ENCODE measurements at regions not wholly inside any gene's neighbourhood (a gene's known extent, or its start where the extent isn't known, plus 50 kb on each side); places are given as distances from the start of the nearest gene placed in this dataset.
A peak's percentile ranks its signal among the peaks of the same experiment; 100 is the strongest.
"Not testable (repeated sequence)": the region's sequence is repeated elsewhere in the genome, so short reads cannot be mapped to it uniquely, and the experiment has no call there.

DNA sequence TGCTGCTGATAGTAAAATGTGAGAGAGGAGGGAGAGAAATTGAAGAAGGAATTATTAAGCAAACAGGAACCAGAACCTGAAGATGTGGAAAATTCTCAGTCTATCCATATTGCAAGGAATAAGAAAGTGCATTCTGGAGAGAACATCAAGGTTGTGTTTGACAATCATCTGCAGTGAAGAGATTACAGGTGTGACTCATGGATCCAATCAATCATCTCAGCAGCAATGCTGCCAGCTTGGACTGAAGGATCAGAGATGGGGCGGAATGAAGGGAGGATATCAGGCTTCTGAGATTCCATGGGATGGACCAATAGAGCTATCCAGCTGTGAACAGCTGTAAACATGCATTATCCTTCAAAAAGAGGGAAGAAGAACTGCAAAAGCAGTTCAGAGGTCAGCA lies 247.3 kb downstream of the LPIN1 start:
- no peak for DNase-seq (ENCODE audit: low read depth)

DNA sequence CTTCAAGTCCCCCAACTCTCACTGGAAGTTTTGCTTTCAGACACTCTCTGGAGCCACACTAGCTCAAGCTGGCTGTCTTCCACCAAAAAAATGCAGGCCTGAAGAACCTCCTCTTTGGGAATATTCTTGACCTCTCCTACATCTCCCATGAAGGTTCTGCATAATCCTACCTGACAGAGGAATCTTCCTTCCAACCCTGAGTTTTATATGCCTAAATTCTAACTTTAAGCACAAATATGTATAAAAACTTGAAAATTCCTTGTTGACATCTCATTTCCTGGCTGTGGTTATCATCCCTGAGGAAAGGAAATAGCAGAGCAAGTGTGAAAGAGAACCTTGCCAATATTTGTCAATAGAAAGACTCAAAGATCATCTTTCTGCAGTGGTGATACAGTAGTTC lies 249.0 kb downstream of the LPIN1 start:
- DNase-seq (ENCODE audit: low read depth): no peak

DNA sequence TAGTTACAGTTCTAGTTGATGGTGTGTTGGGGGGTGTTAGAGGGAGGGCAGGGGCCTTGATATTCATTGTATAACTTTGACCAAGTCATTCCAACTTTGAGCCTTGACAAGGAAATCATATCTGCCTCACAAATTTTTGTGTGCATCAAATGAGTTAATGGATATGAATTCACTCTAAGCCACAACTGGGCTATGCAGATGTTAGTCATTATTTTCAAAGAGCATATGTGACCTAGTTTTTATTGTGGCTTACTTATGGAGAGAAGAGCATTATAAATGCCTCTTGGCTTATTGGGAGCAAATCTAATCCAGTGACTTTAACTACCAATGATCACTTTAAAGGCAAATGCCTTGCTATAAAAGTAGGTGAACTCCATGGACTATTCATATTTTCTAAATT lies 250.2 kb downstream of the LPIN1 start:
- DNase-seq (ENCODE audit: low read depth): no peak

DNA sequence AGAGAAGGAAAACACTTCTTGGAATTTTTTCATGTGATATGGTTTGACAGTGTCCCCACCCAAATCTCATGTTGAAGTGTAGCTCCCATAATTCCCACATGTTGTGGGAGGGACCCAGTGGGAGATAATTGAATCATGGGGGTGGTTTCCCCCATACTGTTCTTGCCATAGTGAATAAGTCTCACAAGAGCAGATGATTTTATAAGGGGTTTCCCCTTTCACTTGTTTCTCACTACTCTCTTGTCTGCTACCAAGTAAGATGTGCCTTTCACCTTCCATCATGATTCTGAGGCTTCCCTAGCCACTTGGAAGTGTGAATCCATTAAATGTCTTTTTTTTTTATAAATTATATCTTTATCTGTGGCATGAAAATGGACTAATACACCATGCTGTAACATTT lies 250.7 kb downstream of the LPIN1 start:
- DNase-seq (ENCODE audit: low read depth): no peak

DNA sequence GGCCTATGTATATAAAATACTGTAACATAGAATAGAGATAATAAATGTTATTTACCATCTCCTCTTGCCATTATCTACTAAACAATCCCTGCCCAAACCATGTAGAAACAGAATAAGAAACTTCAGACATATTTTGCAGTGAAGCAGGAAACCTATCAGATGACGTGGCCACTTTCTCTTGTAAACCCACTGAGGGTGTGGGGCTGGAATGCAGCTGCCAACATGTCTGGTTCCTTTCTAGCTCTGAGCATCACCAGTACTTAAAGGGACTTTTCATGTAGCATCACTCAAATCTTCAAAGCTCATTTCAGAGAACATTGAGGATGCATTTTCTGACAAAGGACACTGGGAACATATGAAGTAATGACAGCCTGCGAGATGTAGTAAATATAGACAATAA lies 251.8 kb downstream of the LPIN1 start:
- DNase-seq (ENCODE audit: low read depth): no peak

DNA sequence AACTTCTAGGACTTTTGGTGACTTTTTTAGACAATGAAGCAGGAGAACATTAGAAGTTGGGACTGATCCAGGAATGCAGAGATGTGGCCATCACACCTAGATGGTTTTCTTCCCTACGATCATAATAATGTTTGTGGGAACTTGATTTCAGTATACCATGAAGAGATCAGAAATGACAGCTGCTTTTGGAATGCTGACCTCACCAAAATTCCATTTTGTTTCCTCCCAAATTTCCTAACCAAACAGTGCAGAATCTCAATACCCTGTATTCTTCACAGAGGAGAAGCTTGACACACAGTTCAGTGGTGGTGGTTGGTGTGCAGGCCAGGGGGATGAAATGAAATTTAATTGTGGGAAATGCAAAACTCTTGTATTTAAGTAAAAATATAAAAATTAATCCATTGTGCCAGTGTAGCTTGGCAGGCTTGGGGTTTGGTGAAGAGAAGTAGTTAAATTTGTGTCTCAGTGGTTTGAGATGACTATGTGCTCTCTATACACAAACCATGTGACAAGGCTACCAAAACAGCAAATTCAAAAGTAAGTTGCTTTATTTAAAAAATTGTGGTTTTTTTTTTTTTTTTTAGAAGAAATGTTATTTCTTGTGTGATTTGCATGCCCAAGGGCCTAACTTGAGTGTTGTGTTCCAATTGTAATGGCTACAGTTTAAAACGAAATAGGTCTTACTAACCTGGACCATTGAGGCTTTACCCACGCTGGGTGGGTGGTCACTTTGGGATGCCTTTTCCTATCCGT lies 252.4 kb downstream of the LPIN1 start:
- DNase-seq (ENCODE audit: low read depth): no peak

DNA sequence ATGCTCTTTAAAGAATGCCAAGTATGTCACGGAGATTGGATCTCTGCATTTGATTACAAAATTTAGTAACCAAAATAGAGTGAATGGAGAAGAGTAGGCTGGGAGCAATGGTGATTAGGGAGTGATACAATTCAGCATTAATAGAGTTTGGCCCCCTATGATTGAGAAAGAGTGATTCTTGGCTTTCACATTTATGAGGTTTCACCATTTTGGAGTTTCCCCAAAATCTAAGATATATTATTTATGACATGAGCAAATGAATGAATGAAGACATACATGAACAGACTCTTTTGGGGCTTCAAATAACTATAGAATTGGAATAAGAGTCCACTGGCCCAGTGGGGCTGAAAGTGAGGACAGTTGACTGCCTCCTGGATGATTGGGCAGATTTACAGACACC lies 255.2 kb downstream of the LPIN1 start:
- no peak for DNase-seq (ENCODE audit: low read depth)

DNA sequence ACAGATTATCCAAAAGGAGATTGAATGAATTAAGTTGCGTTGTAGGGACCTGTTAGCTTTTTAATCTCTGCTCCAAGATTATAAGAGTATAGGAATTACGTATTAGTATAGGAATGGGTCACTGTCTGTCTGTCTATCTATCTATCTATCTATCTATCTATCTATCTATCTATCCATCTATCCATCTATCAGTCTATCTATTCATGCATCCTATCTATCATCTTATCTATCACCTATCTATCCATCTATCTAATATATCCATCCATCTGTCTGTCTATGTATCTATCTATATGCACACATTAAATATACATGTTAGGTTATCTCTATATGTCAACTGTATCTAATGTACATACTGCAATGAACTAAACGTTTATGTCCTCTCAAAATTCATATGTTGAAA lies 255.8 kb downstream of the LPIN1 start:
- no peak for DNase-seq (ENCODE audit: low read depth)

DNA sequence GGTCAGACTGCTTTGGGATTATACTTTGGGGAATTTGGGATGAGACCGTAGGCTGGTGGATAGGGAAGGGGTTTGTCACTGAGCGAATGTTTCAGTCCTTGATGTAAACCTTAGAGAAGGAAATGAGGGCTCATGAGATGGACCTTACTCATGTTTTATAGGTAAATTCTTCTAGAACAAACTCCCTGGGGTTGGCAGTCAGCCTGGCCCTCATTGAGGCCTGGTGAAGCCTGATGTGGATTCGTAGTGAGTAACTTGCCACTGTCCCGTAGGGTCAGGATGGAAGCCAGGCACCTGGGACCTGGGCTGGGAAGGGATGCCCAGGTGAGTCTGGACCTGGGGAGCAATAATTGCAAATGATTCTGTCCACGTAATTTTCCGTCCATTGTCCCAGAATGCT lies 258.3 kb downstream of the LPIN1 start:
- no peak for DNase-seq (ENCODE audit: low read depth)

DNA sequence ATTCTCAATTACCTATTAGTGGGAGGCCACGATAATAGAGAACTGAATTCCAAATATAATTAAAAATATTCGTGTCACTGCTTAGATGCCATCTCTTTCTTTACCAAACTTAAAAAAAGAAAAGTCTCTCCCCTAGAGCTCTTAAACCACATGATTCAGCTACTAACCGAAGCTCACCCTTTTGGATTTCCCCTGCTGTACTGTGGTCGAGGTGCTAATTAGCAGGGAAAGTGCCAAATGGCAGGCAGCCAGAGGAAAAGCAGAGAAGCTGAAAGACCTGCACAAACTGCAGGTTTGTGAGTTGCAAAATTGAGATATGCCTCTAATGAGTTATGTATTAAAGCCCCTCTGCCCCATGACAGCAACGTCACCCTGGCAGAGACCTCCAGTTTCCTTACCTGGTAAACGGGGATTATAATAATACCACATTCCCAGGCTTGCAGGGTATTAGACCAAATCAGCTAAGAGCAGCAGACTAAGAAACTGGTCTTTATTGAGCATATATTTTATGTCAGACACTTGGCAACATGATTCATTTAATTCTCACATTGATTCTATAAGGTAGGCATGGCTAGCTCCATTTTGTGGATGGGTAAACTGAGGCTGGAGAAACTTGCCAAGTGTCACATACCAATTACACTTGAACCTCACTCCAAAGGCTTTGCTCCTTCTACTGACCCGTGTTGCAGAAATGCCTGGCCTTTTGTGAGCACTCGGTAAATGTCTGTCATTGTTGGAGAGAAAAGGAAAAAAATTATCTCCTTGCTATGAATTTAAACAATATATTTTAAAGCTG lies 259.7 kb downstream of the LPIN1 start:
- DNase-seq (ENCODE audit: low read depth): peak; percentile 50

DNA sequence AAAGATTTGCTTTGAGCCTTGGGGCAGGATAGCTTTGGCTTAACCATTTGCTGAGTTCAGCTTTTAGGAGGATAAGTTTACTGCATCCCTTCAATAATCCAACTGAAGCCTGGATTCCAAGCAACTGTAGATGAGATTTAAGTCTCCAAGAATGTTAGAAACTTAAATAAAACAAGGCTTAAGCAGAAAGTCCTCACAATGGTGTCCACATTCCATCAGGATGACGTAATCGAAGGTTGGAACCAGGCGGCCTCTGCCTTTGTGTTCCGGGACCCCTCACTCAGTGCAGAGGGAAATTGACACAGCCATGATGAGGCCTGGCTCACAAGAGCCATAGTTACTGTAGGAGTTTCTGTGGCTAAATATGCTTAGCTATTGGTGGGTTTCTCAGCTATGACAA lies 260.4 kb downstream of the LPIN1 start:
- no peak for DNase-seq (ENCODE audit: low read depth)

DNA sequence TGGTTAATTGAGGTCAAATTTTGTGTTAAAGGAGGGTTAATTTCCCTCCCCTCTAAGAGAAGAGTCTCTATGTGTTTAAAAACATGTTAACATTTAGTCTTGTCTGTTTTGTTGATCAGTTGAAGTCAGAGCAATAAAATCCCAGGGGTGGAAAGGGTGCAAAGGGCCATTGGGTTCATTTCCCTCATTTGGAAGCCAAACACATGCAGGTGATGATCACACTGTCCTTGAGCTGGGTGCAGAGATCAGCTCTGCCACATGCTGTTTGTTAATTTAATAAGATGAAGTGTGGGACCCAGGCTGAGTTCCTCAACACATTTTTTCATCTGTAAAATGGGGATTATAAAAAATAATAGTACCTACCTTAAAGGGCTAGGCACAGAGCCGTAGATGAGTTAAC lies 260.9 kb downstream of the LPIN1 start:
- DNase-seq (ENCODE audit: low read depth): no peak

DNA sequence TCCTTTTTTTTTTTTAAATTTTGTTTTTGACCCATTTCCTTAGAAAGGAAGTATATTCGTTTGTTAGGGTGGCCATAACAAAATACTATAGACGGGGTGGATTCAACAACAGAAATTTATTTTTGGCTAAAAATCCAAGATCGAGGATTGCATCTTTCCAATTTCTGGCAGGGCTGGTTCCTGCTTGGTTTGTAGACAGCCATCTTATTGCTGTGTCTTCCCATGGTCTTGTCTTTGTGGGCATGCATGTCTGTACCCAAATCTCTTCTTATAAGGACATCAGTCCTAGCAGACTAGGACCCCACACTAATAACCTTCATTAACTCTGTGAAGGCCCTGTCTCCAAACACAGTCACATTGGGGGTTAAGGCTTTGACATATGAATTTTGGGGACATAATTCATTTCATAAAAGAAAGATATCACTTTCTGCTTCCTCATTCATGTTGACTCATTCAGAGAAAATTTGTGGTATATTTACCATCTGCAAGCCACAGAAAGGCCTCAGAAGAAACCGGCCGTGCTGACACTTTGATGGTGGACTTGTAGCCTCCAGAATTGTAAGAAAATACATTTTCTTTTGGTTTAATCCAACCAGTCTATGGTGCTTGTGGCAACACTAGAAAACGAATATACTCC lies 262.1 kb downstream of the LPIN1 start:
- DNase-seq (ENCODE audit: low read depth): no peak

DNA sequence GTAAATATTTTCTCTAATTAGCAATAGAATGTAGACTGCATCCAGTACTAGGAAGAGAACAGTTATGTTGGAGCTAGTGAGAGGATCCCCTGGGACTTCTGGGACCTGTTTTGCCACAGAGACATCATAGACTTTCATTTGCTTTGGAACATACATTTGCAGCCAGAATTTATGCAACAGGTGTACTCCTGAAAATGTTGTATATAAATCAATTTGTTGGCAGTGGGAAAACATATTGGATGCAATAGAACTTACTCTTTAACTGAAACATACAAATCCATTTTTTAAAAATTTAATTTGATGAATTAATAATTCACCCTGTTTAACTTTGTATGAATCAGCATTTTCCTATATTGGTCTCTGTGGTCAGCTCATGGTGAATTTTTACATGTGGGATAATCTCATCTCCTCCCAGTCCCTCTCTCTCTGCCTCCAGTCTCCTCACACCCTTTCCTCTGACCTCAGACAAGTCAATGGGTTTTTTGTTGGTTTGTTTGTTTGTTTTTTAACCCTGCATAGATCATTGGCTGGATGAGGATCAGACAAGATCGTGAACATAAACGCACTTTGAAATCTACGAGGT lies 263.0 kb downstream of the LPIN1 start:
- DNase-seq (ENCODE audit: low read depth): no peak

DNA sequence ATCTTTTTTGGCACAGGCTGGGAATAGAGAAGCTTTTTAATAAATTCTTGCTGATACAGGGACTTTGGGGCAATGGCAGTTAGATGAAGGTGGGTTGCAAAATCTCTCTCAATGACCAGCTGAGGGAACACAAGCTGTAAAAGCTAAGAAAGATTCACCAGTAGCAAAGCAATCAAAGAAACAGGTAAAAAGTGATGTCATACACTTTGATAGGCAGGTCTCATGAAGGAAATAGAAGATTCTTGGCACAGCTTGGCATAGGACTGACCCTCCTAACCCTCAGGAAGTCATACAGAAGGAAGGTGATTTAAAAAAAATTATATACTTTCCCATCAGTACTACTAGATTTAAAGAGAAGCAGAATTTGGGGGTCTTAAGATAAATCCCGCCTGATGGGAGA lies 263.6 kb downstream of the LPIN1 start:
- DNase-seq (ENCODE audit: low read depth): no peak

DNA sequence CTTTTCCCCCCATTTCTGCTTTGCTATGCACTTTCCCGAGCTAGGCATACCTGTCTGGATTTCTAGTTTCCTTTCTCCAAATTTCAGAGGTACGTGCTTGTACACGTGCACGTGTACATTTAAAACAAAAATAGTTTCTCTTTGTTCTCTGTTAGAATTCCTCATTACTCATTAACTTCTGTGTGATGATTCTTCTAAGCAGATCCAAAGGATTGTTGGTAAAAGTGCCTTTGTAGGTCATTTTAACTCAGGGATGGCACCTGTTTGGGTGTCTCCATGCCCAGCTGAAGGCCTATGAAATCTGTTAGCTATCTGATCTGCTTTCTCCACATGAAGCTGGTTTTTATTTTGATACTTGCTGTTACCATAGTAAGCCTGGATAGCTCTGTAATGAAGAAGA lies 264.3 kb downstream of the LPIN1 start:
- no peak for DNase-seq (ENCODE audit: low read depth)

DNA sequence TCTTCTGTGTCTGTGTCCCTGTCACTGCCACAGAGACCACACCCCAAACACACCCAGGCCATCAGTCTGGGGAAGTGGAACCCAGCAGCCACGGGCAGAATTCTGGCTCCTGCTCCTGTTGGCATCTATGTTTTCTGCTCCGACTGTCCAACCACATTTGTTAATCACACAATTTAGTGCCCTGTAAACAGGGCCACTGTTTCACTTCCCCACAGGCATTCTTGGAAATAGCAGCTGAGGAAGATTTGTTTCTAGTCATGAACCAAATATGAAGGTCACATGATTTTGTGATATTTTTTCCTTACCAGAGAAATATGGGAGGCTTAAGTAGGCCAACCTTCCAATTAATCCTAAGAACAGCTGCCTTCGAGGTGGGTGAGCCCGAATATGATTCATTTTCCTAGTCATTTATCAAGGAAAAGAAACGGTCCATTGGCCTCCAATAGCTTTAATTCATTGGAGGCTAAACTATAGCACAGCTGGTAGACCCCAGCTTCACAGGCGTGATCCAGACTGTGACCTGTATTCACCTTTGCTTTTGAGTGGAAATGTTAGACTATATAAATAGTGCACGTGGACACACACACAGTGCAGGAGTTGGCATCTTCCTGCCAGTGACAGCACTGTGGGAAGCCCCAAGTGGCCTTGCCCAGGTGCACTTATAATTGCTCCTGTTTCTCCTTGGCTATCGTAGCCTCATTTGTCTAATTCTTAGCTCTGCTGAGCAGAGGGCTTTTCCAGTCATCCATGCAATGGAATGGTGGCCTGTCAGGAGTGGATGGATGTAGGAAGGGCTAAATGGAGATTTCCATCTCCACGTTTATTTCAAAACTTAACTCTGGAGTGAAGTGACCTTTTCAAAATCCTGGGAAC lies 267.9 kb downstream of the LPIN1 start:
- DNase-seq (ENCODE audit: low read depth): no peak

DNA sequence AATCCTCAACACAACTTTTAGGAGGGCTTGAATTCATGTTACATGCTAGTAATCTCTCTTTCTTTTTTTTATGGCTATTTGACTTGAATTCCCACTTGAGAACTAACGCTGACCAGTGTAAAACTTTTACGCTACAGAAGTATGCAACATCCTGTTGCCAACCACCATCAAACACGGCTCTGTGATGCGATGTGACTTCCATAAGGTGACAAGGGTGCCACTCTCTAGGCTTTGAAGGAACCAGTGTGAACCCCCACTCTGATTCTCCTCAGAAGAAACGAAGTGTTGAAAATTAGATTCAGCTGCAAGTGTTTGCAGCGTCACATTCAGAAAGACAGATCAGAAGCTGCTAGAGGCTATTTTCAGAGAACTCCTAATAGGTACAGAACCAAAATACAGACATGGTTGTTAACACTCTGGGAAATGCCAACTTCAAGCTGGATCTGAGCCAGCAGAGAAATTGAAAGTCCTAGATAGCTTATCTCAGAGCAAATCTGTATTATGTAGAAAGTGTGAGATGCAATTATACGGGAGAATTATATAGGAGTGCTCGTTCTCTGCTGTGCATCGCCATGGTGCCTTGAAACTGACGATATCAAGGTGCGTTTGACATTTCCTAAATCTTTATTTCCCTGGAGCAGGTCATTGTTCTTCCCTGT lies 271.2 kb downstream of the LPIN1 start:
- DNase-seq (ENCODE audit: low read depth): no peak

DNA sequence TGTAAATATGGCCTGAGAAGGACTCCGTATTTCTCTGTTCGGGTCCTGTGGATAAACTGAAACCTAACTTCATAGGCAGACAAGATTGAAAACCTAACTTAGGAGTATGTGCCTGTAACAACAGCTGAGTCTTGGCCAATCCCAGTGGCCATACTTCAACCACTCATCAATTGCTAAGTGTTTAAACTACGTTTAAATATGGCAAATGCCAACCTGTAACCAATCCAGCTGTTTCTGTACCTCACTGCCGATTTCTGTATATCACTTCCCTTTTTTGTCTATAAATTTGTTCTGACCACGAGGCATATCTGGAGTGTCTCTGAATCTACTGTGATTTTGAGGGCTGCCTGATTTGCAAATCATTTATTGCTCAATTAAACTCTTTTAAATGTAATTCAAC lies 272.3 kb downstream of the LPIN1 start:
- DNase-seq (ENCODE audit: low read depth): not testable (repeated sequence)

DNA sequence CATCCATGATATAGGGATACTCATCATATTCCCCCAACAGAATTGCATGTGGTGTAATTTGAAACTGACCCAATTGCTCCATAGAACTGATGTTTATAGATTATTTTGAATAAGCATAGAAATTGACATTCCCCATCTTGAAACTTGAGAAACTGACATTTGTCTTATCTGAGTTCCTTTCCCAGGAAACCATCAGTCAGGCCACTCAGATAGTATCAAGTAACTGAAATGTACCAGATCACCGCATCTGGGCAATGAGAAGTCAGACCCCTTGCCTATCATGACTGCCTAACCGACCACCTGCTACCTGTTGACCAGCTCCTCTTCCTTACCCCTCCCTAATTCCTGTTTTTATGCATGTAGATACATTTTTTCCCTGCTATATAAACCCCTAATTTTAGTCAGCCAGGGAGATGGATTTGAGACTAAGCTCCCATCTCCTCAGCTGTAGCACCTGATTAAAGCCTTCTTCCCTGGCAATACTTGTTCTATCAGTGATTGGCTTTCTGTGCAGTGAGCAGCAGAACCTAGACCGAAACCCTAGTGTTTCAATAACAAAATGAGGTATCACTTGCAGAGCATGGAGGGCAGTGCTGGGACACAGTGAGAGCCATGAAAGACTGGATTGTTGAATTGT lies 274.5 kb downstream of the LPIN1 start:
- DNase-seq (ENCODE audit: low read depth): no peak

All from stimulated activated CD8-positive, alpha-beta memory T cell treated with anti-CD3 and anti-CD28 coated beads, Interleukin-7, amount 100 ng/mL, for 24 hours (primary cell).